Activated B cell treated with CpG ODN at 0.5 μM for 24 hours (primary cell): ENCODE measurements at regions not wholly inside any gene's neighbourhood (a gene's known extent, or its start where the extent isn't known, plus 50 kb on each side); places are given as distances from the start of the nearest gene placed in this dataset.

ENCODE experiments used
- ATAC-seq: fragments of 200-7000 bp; cut with Tn5 transposase; one replicate; pipeline ENCODE4 v1.10.0; 2021; ENCODE audit warnings: low read depth, mild to moderate bottlenecking, moderate library complexity
- CTCF ChIA-PET: fragments of 350-600 bp; sonication (Branson Sonifier 250); formaldehyde crosslinking; loops from one replicate; lab custom pipeline; 2021; ENCODE audit warnings: antibody characterized with exemption; lab: Charles Lee
- POLR2A ChIA-PET: fragments of 350-600 bp; sonication (Branson Sonifier 250); formaldehyde crosslinking; loops from one replicate; lab custom pipeline; 2021; ENCODE audit warnings: antibody characterized with exemption; lab: Charles Lee
- DNase-seq: peaks from one replicate; pipeline ENCODE4 v3.0.0; 2022
- H3K27ac Mint-ChIP-seq: one replicate; pipeline ENCODE4 v1.8.0; 2020; ENCODE audit warnings: mixed read lengths
- H3K27me3 Mint-ChIP-seq: one replicate; pipeline ENCODE4 v1.8.0; 2021; ENCODE audit warnings: mixed read lengths
- H3K36me3 Mint-ChIP-seq: one replicate; pipeline ENCODE4 v1.8.0; 2021; ENCODE audit warnings: low read depth, mixed read lengths
- H3K4me1 Mint-ChIP-seq: one replicate; pipeline ENCODE4 v1.8.0; 2021; ENCODE audit warnings: mixed read lengths
- H3K4me3 Mint-ChIP-seq: one replicate; pipeline ENCODE4 v1.8.0; 2020; ENCODE audit warnings: mild to moderate bottlenecking, mixed read lengths
- H3K9me3 Mint-ChIP-seq: one replicate; pipeline ENCODE4 v1.8.0; 2020; ENCODE audit warnings: mixed read lengths
- intact Hi-C: fragments of 100-400 bp; cut with micrococcal nuclease; formaldehyde crosslinking; loops from one replicate; pipeline ENCODE4 v1.15.1; 2024
- TF ChIP-seq, protein P1 (sequence below): fragments of 200-600 bp; IDR thresholded peaks from one replicate; pipeline ENCODE4 v1.8.0; 2022; ENCODE audit warnings: antibody characterized with exemption, mild to moderate bottlenecking

DNA sequence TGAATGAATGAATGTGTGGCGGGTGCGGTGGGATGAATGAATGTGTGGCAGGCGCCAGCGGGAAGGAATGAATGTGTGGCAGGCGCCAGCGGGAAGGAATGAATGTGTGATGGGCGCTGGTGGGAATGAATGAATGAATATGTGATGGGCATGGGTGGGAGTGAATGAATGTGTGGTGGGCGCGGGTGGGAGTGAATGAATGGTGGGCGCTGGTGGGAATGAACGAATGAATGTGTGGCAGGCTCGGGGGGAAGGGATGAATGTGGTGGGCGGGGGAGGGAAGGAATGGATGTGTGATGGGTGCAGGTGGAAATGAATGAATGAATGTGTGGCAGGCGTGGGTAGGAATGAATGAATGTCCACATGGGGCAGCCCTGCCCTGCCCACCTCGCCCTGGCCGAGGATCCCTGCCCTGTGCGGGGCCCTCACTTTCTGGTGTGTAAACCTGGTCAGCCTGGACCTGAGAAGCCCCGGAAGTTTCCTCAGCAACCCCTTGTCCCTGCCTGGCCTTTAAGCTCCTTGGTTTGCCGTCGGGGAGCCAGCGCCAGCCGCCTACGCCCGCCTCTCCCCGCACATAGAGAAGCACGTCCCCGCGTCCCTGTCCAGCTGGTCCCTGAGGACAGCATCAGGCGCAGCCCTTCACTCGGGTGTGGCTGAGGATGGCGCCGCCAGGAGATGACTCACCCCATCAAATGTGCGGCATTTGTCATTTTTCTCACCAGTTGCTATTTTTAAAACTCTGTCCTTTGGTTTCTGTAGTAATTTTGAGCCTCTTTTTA lies 112.8 kb upstream of the LRPAP1 start:
- TF ChIP-seq, protein P1, sequence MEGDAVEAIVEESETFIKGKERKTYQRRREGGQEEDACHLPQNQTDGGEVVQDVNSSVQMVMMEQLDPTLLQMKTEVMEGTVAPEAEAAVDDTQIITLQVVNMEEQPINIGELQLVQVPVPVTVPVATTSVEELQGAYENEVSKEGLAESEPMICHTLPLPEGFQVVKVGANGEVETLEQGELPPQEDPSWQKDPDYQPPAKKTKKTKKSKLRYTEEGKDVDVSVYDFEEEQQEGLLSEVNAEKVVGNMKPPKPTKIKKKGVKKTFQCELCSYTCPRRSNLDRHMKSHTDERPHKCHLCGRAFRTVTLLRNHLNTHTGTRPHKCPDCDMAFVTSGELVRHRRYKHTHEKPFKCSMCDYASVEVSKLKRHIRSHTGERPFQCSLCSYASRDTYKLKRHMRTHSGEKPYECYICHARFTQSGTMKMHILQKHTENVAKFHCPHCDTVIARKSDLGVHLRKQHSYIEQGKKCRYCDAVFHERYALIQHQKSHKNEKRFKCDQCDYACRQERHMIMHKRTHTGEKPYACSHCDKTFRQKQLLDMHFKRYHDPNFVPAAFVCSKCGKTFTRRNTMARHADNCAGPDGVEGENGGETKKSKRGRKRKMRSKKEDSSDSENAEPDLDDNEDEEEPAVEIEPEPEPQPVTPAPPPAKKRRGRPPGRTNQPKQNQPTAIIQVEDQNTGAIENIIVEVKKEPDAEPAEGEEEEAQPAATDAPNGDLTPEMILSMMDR, result no peak
- no peak overlapping the region for H3K27ac Mint-ChIP-seq
- intact Hi-C loops, result no loop called here
- no peaks in the 10 kb centered on the region for H3K9me3 Mint-ChIP-seq
- no peaks in the 10 kb centered on the region for H3K4me1 Mint-ChIP-seq
- DNase-seq, result no peak
- H3K27me3 Mint-ChIP-seq, result peaks cover 4% of the 10 kb centered on the region
- H3K36me3 Mint-ChIP-seq, result no peaks in the 10 kb centered on the region
- H3K4me3 Mint-ChIP-seq, result no peak overlapping the region
- POLR2A ChIA-PET, result no interaction called here
- ATAC-seq, result no peak
- CTCF ChIA-PET, result no interaction called here

- ATAC-seq, result no peak
- H3K4me3 Mint-ChIP-seq, result no peak overlapping the region
- ChIA-PET CTCF (no interaction called here), POLR2A (no interaction called here)
- peaks cover 4% of the 10 kb centered on the region for H3K27me3 Mint-ChIP-seq
- TF ChIP-seq, protein P1, result no peak
- intact Hi-C loops, result no loop called here
- no peak for DNase-seq
- peaks cover under 1% of the 10 kb centered on the region for H3K9me3 Mint-ChIP-seq
- H3K36me3 Mint-ChIP-seq, result no peaks in the 10 kb centered on the region
- H3K27ac Mint-ChIP-seq, result no peak overlapping the region
- H3K4me1 Mint-ChIP-seq, result no peaks in the 10 kb centered on the region
Observed at GRCh38 chr4:3643518-3644433, 111.6 kb upstream of the LRPAP1 start.

DNA sequence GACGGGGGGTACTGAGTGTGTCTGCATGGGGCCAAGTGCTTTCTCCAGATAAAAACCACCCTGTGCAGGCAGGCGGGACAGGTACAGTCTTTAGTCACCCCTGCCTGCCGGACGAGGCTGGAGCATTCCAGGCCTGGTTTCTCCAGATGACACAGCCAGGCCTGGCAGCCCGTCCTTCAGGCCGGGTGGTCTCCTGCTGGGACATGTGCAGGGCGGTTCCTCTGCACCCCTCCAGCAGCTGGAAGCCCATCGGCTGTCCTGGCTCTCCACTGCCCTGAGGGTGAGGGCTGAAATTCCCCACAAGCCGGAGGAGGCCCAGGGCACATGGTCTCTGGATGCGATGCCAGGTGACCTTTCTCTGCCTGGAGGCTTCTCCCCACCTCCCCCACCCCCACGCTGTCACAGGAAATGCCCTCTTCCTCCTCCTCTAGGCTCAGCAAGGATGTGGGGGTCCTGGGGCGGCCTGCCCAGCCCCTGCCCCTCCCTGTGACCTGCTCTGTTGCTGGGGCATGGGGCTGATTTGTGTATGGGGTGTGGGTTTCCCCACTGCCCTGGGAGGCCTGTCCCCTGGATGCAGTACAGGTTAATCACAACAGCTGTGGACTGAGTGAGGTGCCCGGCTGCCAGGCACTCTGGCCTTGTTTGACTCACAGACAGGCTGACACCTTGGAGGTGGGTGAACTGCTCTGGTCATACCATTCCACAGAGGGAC lies 110.7 kb upstream of the LRPAP1 start:
- H3K27me3 Mint-ChIP-seq, result peaks cover 4% of the 10 kb centered on the region
- no peaks in the 10 kb centered on the region for H3K4me1 Mint-ChIP-seq
- intact Hi-C loops, result no loop called here
- no peak overlapping the region for H3K4me3 Mint-ChIP-seq
- H3K27ac Mint-ChIP-seq, result no peak overlapping the region
- no peaks in the 10 kb centered on the region for H3K36me3 Mint-ChIP-seq
- POLR2A ChIA-PET, result no interaction called here
- CTCF ChIA-PET, result no interaction called here
- no peak for ATAC-seq
- peaks cover 3% of the 10 kb centered on the region for H3K9me3 Mint-ChIP-seq
- DNase-seq, result no peak
- TF ChIP-seq, protein P1, result no peak

DNA sequence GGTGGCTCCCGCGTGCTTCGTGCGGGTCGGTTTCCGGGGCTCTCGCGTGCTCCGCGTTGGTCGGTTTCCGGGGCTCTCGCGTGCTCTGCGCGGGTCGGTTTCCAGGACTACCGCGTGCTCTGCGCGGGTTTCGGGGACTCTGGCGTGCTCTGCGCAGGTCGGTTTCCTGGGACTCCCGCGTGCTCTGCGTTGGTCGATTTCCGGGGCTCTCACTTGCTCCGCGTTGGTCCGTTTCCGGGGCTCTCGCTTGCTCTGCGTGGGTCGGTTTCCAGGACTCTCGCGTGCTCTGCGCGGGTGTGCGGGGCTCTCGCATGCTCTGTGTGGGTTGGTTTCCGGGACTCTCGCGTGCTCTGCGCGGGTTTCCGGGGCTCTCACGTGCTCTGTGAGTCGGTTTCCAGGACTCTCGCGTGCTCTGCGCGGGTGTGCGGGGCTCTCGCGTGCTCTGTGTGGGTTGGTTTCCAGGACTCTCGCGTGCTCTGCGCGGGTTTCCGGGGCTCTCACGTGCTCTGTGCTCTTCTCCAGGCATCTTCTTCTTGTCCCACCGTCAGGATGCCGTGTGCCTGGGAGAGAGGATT lies 109.9 kb upstream of the LRPAP1 start:
- intact Hi-C loops, result no loop called here
- CTCF ChIA-PET, result no interaction called here
- DNase-seq (no peak), ATAC-seq (no peak)
- POLR2A ChIA-PET, result no interaction called here
- H3K36me3 Mint-ChIP-seq, result no peaks in the 10 kb centered on the region
- H3K4me3 Mint-ChIP-seq, result no peak overlapping the region
- H3K27me3 Mint-ChIP-seq, result peaks cover 4% of the 10 kb centered on the region
- no peak overlapping the region for H3K27ac Mint-ChIP-seq
- TF ChIP-seq, protein P1, result no peak
- H3K4me1 Mint-ChIP-seq, result no peaks in the 10 kb centered on the region
- H3K9me3 Mint-ChIP-seq, result peaks cover 3% of the 10 kb centered on the region
